LNCAP (cell line): ENCODE measurements at regions not wholly inside any gene's neighbourhood (a gene's known extent, or its start where the extent isn't known, plus 50 kb on each side); places are given as distances from the start of the nearest gene placed in this dataset.

Experiments used
- TF ChIP-seq, protein P1 (sequence below): fragments of 450-650 bp; IDR thresholded peaks from 2 replicates; pipeline ENCODE4 v1.5.1; 2017; ENCODE audit warnings: mild to moderate bottlenecking

DNA sequence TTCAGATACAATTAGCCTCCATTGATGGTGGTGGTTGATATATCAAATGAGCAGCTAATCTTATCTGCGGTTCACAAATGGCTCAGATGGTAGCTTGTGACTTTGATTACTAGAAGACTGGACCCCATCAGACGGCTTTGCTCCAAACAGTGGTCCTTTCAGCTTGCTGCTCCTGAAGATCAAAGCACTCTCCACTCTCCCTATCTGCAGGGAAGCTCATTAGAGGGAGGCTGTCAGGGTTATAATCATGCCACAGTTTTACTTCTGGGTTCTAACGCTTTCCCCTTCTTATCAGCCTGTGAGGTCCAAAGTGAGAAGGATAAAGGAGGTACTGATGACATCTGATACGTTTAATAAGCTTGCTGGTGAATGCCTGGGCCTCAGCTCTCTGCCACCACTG lies 247.1 kb upstream of the NT5C1B start:
- TF ChIP-seq, protein P1, sequence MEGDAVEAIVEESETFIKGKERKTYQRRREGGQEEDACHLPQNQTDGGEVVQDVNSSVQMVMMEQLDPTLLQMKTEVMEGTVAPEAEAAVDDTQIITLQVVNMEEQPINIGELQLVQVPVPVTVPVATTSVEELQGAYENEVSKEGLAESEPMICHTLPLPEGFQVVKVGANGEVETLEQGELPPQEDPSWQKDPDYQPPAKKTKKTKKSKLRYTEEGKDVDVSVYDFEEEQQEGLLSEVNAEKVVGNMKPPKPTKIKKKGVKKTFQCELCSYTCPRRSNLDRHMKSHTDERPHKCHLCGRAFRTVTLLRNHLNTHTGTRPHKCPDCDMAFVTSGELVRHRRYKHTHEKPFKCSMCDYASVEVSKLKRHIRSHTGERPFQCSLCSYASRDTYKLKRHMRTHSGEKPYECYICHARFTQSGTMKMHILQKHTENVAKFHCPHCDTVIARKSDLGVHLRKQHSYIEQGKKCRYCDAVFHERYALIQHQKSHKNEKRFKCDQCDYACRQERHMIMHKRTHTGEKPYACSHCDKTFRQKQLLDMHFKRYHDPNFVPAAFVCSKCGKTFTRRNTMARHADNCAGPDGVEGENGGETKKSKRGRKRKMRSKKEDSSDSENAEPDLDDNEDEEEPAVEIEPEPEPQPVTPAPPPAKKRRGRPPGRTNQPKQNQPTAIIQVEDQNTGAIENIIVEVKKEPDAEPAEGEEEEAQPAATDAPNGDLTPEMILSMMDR, result no peak

DNA sequence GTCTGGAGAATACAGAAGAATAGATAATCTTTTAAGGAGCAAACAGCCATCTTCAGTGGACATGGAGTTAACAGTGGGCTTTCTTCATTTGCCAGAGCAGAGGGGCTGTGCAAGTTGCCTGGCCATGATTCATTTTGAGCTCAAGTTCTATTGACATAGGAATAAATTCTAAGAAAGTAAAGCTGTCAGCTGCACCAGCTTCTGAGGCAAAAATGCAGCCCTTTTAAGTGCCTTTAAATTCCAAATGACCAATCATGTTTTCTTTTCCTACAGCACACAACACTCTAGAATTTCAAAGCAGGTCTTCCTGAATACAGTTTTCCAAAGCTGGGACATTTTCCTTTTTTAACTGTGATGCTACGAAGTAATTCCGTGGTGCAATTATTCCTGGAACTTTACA lies 246.4 kb upstream of the NT5C1B start:
- TF ChIP-seq, protein P1, result no peak

DNA sequence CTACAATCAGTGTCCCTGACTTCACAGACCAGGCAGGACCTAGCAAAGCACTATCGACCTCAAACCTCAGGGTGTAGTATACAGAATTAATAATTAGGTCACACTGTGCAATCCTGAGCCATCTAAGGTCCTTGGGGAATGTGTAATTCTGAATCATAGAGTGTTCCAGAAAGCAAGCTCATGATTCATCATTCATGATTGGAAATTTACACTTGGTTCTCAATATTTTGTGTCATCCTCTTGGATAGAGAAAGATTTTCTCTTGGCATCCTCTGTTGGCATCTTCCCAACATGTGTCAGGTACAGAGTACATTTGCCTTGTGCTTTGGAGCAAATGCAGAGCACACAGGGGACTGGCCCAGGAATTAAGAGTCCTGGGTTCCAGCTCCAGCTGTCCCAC lies 245.0 kb upstream of the NT5C1B start:
- TF ChIP-seq, protein P1, result no peak

DNA sequence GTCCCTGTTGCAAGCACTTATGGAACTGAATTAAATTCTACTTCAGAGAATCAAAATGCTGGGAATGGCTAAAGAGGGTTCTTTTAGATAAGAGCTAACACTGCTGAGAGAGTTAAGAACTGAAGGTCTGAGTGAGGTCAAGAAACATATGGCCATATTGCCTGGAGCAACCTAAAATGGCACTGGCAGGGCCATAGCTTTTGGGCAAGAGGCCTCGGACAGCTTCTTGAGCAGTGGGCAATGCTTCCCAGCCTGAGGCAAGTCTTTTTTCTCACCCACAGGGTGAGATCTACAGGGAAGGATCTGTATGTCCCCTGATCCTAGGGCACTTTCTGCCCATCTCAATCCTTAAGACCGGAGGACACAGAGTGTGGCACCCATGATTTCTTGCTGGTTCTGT lies 244.6 kb upstream of the NT5C1B start:
- TF ChIP-seq, protein P1, result no peak

DNA sequence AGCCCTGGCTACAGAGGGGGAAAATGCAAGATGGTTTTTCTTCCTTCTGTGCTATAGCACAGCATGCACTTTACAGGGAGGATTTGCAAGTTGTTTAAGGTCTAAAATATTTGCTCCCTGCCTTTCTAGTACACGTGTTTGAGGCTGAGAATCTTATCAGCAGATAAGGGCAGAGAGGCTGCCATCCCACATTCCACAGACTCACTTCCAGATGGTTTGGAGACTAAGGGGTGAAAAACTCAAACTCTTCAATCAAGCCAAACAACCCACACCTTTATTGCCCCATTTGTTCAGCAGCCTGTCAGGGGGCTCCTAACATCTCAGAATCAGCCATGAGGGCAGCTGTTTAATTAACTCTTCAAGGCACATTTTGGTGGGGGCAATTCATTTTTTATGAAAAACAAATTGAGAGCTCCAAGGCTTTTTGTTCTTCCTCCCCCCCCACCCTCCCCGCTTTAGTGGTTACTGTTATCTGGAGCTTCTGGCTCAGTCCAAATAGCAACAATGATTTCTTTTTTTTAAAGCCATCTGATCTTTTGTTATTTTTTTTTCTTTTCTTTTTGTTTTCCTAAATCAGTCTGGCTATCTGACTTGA lies 242.6 kb upstream of the NT5C1B start:
- TF ChIP-seq, protein P1, result no peak

DNA sequence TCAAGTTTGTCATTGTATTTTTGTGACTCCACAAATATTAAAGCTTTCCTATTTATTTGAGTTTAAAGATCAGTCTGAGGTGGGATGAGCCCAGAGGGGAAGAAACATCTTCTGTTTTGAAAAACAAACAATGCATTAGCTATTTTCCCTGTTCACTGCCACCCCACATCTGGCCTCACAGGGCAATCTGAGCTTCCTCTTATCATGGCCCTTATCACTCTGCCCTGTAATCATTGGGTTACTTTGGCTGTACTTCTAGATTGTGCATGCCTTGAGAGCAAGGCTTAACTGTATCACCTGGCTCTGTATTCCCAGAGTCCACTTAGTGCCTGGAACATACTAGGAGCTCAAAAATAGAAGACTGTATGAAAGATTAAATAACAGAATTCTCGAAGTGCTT lies 241.6 kb upstream of the NT5C1B start:
- TF ChIP-seq, protein P1, result no peak

DNA sequence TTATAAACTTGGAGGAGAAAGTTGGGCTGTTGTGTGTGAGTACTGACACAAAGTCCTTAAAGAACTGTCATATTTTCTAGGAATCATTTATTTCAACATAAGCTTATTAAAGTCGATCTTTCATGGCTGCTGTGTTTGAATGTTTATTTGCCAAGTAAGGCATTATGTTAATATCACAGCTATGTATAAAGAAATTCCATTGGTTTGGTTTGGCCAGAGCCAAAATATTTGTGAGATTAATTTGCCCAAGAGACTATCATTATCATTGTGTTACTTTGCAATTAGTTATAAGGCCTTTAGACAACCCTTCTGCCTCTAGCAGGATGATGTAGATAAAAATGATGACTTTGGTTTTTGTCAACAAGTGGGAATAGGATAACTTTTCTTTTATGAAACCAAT lies 240.6 kb upstream of the NT5C1B start:
- TF ChIP-seq, protein P1, result no peak

DNA sequence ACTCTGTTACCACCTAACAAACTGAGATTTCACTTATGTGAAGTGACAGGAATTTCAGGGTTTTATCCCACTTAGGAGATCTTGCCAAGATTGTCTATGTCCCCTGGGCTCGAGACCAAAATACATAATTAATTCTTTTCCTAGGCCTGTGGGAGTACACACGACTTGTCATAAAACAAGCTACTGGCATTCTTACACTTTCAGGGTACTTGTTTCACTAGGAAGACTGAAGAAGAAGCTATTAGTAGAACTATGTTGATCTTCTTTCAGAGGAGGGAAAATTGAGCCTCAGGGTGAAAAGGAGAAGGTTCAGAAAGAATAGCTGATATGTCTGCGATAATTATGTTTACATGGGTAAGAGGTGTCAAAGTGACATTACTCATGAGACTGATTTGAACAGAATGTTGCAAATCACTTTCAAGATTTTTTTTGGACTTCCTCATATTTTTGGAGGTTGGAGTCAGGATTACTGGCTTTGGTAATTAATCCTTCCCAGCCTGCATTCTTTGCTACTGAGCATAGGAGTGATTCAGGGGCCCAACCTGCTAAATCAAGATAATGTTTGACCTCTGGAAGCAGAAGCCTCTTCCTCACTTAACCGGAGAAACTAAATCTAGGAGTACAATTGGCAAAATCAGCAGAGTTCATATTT lies 240.0 kb upstream of the NT5C1B start:
- TF ChIP-seq, protein P1, result no peak
